Fibroblast of lung (primary cell): ENCODE measurements at regions not wholly inside any gene's neighbourhood (a gene's known extent, or its start where the extent isn't known, plus 50 kb on each side); places are given as distances from the start of the nearest gene placed in this dataset.

ENCODE experiments used
- DNase-seq, 2 donors: peaks; one replicate each; pipeline versions ENCODE4 v3.0.0 to v3.0.0-alpha.2; 2010; ENCODE audit warnings: low read depth in 2 of 2
- H2AFZ ChIP-seq: 2 replicates; pipeline ENCODE4 v1.5.1; 2012; ENCODE audit warnings: low read length, control low read depth, inconsistent platforms
- H3K27ac ChIP-seq: 2 replicates; pipeline ENCODE4 v1.5.1; 2011; ENCODE audit warnings: low read length, control low read depth; ENCODE audit not compliant: insufficient read depth
- H3K27me3 ChIP-seq: 2 replicates; pipeline ENCODE4 v1.5.1; 2011; ENCODE audit warnings: mild to moderate bottlenecking, low read length; ENCODE audit not compliant: control insufficient read depth, insufficient read depth
- H3K36me3 ChIP-seq: 2 replicates; pipeline ENCODE4 v1.5.1; 2011; ENCODE audit warnings: low read length; ENCODE audit not compliant: control insufficient read depth, insufficient read depth
- H3K4me1 ChIP-seq: 2 replicates; pipeline ENCODE4 v1.5.1; 2011; ENCODE audit warnings: low read length; ENCODE audit not compliant: control insufficient read depth, insufficient read depth; ENCODE audit errors: extremely low read depth
- H3K4me2 ChIP-seq: 2 replicates; pipeline ENCODE4 v1.5.1; 2011; ENCODE audit warnings: low read length, control low read depth; ENCODE audit not compliant: insufficient read depth; ENCODE audit errors: extremely low read depth
- H3K4me3 ChIP-seq, 4 experiments: fragments of 200-600 bp in 1 of 4; sonication (generic) in 1 of 4; replicated peaks in 1 of 4; 2 replicates each; pipeline ENCODE4 v1.5.1; 2011 to 2016; ENCODE audit warnings: low read length in 4 of 4, low read depth in 3 of 4, mild to moderate bottlenecking in 3 of 4, control low read depth in 2 of 4, inconsistent platforms in 1 of 4, mixed read lengths in 1 of 4; ENCODE audit not compliant: insufficient read depth in 1 of 4; ENCODE audit errors: control extremely low read depth in 1 of 4
- H3K79me2 ChIP-seq: 2 replicates; pipeline ENCODE4 v1.5.1; 2012; ENCODE audit warnings: mild to moderate bottlenecking, low read length, inconsistent platforms; ENCODE audit not compliant: control insufficient read depth, insufficient read depth
- H3K9ac ChIP-seq: 2 replicates; pipeline ENCODE4 v1.5.1; 2011; ENCODE audit warnings: mild to moderate bottlenecking, low read length, control low read depth; ENCODE audit not compliant: insufficient read depth
- H3K9me3 ChIP-seq: 2 replicates; pipeline ENCODE4 v1.5.1; 2012; ENCODE audit warnings: low read depth, low read length; ENCODE audit not compliant: control insufficient read depth, insufficient read depth
- H4K20me1 ChIP-seq: 2 replicates; pipeline ENCODE4 v1.5.1; 2011; ENCODE audit warnings: low read length; ENCODE audit not compliant: control insufficient read depth, insufficient read depth; ENCODE audit errors: extremely low read depth
- EZH2 ChIP-seq: IDR thresholded peaks from 2 replicates; pipeline ENCODE4 v1.5.1; 2012; ENCODE audit warnings: low read length, control low read depth, mild to moderate bottlenecking; ENCODE audit errors: missing control alignments
- TF ChIP-seq, protein P1 (sequence below), 2 donors: IDR thresholded peaks in 1 of 2; conservative IDR thresholded peaks in 1 of 2; 1 replicate in 1 of 2; 2 replicates in 1 of 2; pipeline ENCODE4 v1.5.1; 2011 to 2012; ENCODE audit warnings: low read length in 2 of 2, control low read depth in 1 of 2, inconsistent platforms in 1 of 2, low read depth in 1 of 2, mild to moderate bottlenecking in 1 of 2

GRCh38 chr5:111655169-111655924 lies 101.6 kb downstream of the NREP start:
- Histone ChIP-seq H3K79me2 (no peaks in the 10 kb centered on the region), H4K20me1 (no peaks in the 10 kb centered on the region), H3K27me3 (no peaks in the 10 kb centered on the region), H3K4me1 (no peaks in the 10 kb centered on the region), H3K36me3 (no peaks in the 10 kb centered on the region), H3K9ac (no peak overlapping the region), H3K27ac (no peak overlapping the region), H2AFZ (no peak overlapping the region), H3K4me3 (no peak overlapping the region), H3K4me2 (no peak overlapping the region), H3K9me3 (no peaks in the 10 kb centered on the region)
- TF ChIP-seq, protein P1, sequence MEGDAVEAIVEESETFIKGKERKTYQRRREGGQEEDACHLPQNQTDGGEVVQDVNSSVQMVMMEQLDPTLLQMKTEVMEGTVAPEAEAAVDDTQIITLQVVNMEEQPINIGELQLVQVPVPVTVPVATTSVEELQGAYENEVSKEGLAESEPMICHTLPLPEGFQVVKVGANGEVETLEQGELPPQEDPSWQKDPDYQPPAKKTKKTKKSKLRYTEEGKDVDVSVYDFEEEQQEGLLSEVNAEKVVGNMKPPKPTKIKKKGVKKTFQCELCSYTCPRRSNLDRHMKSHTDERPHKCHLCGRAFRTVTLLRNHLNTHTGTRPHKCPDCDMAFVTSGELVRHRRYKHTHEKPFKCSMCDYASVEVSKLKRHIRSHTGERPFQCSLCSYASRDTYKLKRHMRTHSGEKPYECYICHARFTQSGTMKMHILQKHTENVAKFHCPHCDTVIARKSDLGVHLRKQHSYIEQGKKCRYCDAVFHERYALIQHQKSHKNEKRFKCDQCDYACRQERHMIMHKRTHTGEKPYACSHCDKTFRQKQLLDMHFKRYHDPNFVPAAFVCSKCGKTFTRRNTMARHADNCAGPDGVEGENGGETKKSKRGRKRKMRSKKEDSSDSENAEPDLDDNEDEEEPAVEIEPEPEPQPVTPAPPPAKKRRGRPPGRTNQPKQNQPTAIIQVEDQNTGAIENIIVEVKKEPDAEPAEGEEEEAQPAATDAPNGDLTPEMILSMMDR (conservative IDR thresholded peaks at IDR 0.05 in 1 of 2, IDR thresholded peaks at IDR 0.05 in 1 of 2; ENCODE audit: low read depth in 1 of 2, low read length in 2 of 2) = no peak
- peak; percentile 71 to 78 for DNase-seq

GRCh38 chr5:111653408-111653807 lies 103.6 kb downstream of the NREP start:
- TF ChIP-seq EZH2 = no peak
- TF ChIP-seq, protein P1 (conservative IDR thresholded peaks at IDR 0.05 in 1 of 2, IDR thresholded peaks at IDR 0.05 in 1 of 2; ENCODE audit: low read depth in 1 of 2, low read length in 2 of 2) = no peak
- Histone ChIP-seq H3K79me2 (no peaks in the 10 kb centered on the region), H3K27ac (no peak overlapping the region), H3K4me3 (no peak overlapping the region), H4K20me1 (no peaks in the 10 kb centered on the region), H3K4me2 (no peak overlapping the region), H3K9me3 (no peaks in the 10 kb centered on the region), H3K27me3 (no peaks in the 10 kb centered on the region), H3K4me1 (no peaks in the 10 kb centered on the region), H2AFZ (no peak overlapping the region), H3K9ac (no peak overlapping the region), H3K36me3 (no peaks in the 10 kb centered on the region)
- DNase-seq = no peak

DNA sequence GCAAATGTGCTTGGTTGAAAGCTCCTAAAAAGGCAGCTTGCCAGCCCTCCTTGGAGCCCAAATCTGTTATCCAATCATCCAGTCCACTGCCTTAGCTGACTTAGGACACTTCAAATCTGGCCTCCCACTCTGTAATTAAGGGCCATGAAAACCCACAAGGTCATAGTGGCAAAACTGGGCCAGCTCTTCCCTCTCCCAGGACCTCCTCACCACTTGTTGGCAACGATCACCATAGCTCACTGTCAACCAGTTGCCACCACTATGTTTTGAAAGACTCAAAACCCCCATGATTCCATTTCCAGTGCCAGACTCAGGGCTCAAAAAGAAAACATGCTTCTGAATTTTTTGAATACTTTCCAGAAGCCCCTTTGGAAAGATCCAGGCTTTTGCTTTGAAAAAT lies 107.5 kb downstream of the NREP start:
- Histone ChIP-seq H2AFZ (no peak overlapping the region), H3K4me1 (no peaks in the 10 kb centered on the region), H3K79me2 (no peaks in the 10 kb centered on the region), H3K27ac (no peak overlapping the region), H3K36me3 (no peaks in the 10 kb centered on the region), H3K4me3 (no peak overlapping the region), H4K20me1 (no peaks in the 10 kb centered on the region), H3K4me2 (no peak overlapping the region), H3K9ac (no peak overlapping the region), H3K9me3 (no peaks in the 10 kb centered on the region), H3K27me3 (no peaks in the 10 kb centered on the region)
- DNase-seq = peak in 1 of 2 donors; percentile 8
- TF ChIP-seq, protein P1 (conservative IDR thresholded peaks at IDR 0.05 in 1 of 2, IDR thresholded peaks at IDR 0.05 in 1 of 2; ENCODE audit: low read depth in 1 of 2, low read length in 2 of 2) = no peak
- TF ChIP-seq EZH2 = no peak
